ENCODE measurements at regions not wholly inside any gene's neighbourhood (a gene's known extent, or its start where the extent isn't known, plus 50 kb on each side); places are given as distances from the start of the nearest gene placed in this dataset.

- no peak for TF ChIP-seq CTCF (IDR thresholded peaks at IDR 0.05 in 4 of 5, conservative IDR thresholded peaks at IDR 0.05 in 1 of 5)
- no peak for TF ChIP-seq POLR2A (IDR thresholded peaks at IDR 0.05)
Measured at GRCh38 chr9:88071331-88071730, 66.9 kb downstream of the SPATA31C2 start.
